DMS 273 treated with DMSO at 0.1 percent for 48 hours (cell line): ENCODE measurements at regions not wholly inside any gene's neighbourhood (a gene's known extent, or its start where the extent isn't known, plus 50 kb on each side); places are given as distances from the start of the nearest gene placed in this dataset.

Experiments
- DNase-seq: peaks from one replicate; lab custom pipeline; 2025; lab: John Stamatoyannopoulos, UW

- no peak for DNase-seq
Measured at GRCh38 chr9:12933957-12934356, 159.1 kb downstream of the LURAP1L start.

- DNase-seq: no peak
Measured at GRCh38 chr9:12934545-12935272, 159.9 kb downstream of the LURAP1L start.

GRCh38 chr9:12935714-12936113, 160.9 kb downstream of the LURAP1L start:
- no peak for DNase-seq

DNA sequence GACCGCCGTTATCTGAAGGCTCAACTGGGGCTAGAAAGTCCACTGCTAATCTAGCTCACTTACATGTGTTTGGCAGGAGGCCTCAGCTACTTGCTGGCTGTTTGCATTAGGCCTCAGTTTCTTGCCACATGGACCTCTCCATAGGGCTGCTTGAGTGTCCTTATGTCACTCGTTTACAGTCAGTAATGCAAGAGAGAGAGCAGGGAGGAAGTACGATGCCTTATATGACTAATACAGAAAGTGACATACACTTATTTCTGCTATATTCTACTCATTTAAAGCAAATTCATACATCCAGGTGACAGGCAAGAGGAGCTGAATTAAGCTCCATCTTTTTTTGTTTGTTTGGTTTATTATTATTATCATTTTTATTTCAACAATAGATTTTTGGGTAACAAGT, 179.6 kb downstream of the LURAP1L start:
- DNase-seq: no peak

DNA sequence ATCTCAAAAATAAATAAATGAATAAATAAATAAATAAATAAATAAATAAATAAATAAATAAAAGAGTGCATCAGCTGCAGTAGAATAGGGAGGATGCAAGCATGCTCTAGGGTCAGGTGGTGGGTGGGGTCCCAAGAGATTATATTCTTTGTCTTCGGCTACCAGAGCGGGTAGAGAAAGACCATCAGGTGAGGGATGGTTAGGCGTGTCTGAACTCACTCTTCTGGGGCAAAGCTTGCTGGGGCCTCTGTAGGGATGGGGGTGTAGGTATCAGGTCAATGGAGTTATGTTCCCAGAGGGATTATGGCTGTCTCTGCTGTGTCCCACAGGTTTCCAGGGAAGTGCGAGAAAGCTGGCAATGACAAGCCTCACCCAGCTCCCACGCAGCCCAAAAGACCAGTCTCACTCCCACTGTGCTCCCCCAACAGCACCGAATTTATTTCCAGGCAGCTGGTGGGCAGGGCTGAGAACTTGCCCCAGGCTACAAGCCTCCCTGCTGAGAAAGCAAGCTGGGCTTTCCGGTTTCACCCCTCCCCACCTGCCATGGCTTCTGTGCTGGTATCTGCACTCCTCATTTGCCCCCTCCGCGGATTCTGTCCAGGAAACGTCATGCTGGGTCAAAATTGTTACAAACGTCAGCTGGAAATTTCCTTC, 180.8 kb downstream of the LURAP1L start:
- peak; percentile 5 for DNase-seq

DNA sequence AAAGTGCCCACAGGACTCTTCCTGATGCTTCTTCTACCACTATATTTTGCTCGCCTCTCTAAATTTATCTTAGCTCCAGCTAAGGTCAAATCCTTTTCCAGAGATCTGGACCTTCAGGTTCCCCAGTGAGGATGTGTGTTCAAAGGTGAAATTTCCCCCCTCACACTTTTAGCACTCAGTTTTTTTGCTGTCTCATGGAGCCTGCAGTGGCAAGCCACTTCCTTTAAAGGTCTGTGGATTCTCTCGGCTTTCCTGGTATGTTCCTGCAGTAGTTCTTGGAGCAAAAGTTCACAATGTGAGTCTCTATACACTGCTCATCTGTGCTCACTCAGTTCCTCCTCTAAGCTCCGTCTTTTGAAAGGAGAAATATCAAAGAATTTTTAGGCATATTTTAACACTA, 181.4 kb downstream of the LURAP1L start:
- DNase-seq: no peak

- DNase-seq: no peak
Measured at GRCh38 chr9:12956805-12957204, 182.0 kb downstream of the LURAP1L start.

DNA sequence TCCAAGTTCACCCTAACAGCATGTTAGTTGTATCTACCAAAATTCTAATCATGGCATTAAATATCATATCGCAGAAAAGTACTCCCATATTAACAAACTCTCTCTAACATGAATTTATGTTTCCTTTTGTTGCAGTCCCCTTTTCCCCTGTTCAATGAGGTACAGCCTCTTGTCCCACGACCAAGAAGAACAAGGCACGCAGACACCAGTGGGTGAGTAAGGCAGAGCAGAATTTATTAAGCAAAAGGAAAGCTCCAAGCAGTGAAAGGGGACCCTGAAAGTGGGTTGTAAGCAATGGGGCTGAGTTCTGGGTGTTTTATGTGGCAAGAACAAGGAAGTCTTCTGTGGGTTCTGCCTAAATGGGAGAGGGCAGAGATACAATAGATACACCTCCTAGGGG, 183.5 kb downstream of the LURAP1L start:
- DNase-seq: no peak

DNA sequence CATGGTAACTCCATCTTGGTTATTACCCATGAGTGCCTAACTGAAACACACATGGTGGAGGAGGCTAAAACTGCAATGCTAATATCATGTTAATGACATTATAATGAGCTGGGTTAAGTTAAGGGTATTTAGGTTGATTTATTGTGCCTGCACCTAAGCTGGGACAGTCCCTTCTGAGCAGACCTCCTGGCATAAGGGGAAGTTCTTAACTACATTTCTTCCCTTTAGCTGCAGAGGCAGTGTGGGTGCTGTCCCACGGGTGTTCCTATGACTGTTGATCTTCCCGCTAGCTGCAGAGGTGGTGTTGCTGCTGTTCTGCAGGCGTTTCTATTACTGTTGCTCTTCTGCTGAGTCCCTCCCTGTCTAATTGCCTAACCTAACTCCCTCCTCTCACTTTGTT, 183.9 kb downstream of the LURAP1L start:
- no peak for DNase-seq

GRCh38 chr9:12961276-12961809, 186.5 kb downstream of the LURAP1L start:
- no peak for DNase-seq

GRCh38 chr9:12963537-12963936, 188.7 kb downstream of the LURAP1L start:
- no peak for DNase-seq

DNA sequence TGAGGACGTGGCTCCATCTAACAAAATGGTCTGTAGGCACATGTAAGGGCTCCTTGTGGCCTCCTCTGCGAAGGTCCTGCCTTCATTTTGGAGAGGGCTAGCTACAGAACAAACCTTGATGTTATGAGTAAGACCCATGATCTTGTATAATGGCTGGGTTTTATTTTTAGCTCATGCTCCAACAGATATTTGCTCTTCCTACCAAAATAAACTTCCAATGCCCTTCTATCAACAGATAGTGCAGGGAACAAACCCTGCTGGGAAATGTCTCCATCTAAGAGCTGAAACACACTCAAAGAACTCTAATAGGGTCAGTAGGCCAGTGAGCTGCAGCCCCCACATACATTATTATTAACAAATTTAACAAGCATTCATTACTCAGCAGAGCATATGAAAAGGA, 189.5 kb downstream of the LURAP1L start:
- DNase-seq: no peak

DNA sequence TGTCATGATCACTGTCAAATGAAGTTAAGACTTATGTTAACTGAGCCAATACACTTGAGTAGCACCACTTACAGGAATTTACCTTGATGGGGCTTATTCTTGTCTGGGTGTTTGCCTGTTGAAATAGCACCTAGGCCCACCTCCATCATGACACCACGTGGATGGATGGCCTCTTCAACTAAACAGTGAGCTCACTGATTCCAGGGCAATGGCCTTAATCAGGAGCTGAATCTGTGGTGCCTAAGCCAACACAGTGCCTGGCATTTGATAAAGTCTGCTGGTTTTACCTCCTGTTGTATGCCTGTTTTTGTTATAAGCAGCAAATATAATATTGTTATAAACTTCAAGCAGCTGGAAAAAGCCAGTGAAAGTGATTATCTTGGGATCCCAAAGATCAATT, 190.5 kb downstream of the LURAP1L start:
- DNase-seq: no peak

DNA sequence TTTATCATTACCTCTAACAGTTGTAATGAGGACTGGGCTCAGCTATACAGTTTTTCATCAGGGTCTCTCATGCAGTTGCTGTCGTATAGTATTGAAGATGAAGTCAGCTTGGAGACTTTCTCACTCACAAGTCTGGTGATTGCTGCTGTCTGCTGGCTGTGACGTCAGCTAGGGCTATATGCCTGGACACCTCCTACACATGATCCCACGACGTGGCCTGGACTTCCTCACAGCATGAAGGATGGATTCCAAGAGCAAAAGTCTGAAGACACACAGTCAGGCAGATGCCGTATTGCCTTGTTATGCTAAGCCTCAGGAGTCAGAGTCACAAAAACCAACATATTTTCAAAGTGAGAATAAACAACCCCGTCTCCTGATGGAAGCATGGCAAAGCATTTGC, 193.3 kb downstream of the LURAP1L start:
- DNase-seq: no peak

DNA sequence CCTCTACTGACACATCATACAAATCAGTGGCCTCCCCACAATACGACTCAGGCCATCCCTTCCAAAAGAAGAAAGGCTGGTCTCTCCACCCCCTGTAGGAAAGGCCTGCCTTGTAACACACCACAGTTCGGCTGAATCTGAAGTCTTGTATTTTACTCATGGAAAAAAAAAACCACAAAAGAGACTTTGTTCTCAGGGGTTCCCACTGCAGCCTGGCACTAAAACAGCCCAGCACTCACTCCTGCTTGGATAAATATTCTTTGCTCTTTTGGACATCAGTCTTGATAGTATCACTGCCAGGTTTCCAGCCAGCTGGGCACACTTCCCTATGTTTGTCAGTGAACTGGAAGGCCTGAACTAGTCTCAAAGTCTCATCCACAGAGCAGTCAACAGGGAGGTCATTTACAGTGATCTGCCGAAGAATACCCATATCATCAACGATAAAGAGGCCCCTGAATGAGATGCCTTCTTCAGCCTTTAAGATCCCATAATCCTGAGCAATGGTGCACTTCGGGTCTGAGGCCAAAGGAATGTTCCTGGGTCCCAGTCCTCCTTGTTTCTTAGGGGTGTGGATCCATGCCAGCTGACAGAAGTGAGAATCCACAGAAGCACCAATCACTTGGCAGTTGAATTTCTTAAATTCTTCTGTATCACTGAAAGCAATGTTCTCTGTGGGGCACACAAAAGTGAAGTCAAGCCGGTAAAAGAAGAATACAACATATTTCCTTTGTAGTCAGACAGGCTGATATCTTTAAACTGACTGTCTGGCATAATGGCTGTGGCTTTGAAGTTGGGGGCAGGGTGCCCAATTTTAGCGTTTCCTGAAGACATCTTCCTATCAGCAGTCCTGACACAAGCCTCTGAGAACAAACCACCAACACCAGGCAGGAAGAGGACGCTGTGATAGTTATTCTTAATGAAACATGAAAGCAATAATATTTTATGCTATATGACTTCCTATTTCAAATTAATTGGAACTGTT, 198.1 kb downstream of the LURAP1L start:
- no peak for DNase-seq

DNA sequence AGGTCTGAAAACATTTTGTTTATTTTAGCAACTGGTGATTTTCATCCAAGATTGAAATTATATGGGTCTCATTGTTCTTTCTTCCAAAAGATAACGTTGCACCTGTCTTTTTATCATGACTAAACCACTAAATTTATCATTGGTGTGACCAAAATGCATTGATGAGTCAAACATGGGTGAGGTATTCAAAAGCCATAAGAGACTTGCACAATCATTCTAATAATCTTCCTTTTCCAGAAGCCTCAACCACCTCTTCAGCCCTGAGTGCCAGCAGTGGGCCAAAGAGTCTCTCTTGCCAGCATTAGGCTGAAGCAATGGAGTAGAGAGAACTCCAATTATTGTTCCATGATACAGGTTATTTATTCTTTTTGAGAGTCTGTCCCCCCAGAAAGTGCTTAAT, 198.9 kb downstream of the LURAP1L start:
- DNase-seq: no peak

DNA sequence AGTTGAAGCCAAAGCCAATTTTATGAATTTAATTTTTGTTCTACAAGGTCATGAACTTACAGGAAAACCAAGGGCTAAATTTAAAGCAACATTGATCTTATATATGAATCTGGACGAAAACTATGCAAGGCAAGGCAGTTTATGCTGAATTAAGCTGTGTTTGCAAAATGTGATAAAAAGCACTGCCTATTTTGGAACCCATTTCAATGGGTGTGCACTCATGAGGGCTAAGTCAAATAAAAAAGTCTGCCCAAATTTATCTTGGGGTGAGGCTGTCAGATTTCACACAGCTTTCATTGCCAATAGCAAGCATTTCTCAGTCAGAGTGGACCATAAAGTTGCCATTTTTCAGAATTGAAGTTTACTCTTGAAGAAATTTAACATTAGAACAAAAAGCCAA, 199.9 kb downstream of the LURAP1L start:
- no peak for DNase-seq

DNA sequence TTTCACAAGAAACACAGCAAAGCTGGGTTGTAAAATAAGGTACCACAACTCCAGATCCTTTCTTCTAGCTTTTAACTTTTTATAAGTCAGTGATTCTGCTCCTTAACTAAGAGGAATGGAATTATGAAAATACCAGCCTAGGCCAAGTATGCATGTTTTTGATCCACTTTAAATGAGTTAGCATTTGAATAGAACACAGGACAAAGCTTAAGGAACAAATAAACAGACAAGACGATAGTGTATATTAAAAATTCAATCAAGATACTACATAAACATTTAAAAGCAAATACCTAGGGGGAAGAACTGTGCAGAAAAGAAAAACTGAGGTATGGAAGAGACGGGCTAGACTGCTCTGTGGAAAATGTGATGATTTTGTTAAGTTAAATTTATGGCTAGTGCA, 200.7 kb downstream of the LURAP1L start:
- DNase-seq: no peak

- DNase-seq: no peak
Measured at GRCh38 chr9:12980085-12980851, 205.4 kb downstream of the LURAP1L start.

- DNase-seq: no peak
Measured at GRCh38 chr9:12988258-12988657, 213.4 kb downstream of the LURAP1L start.

- DNase-seq: no peak
Measured at GRCh38 chr9:12989669-12990068, 214.8 kb downstream of the LURAP1L start.

DNA sequence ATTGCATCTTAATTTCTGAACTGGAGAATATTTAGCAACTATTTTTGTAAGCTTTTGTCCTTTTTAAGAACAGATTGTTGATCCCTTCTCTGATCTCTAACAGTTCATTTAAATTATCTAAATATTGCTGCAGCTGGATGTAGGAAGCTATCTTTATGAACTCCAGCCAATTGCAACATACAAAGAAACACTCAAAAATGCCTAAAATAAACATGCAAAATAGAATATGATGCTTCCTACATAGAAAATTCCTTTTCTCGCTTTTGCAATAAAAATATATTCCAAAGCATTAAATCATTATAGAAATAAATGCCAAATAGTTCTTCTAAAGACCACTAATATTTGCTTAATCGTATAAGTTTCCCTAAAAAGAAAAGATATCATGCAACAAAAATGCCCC, 218.6 kb downstream of the LURAP1L start:
- DNase-seq: no peak
